HEK293 (cell line): ENCODE measurements at regions not wholly inside any gene's neighbourhood (a gene's known extent, or its start where the extent isn't known, plus 50 kb on each side); places are given as distances from the start of the nearest gene placed in this dataset.

Experiments used
- CTCF ChIA-PET: fragments of 350-600 bp; formaldehyde crosslinking; extraction: SDS; loops from one replicate; lab custom pipeline; 2021; ENCODE audit warnings: antibody characterized with exemption; lab: Yijun Ruan, JAX
- POLR2A ChIA-PET: fragments of 300-600 bp; formaldehyde crosslinking; extraction: SDS; loops from one replicate; lab custom pipeline; 2020; ENCODE audit warnings: antibody characterized with exemption, inconsistent platforms; lab: Yijun Ruan, JAX
- H3K27ac ChIP-seq: fragments of 200-500 bp; sonication (Bioruptor generic); 2 replicates; pipeline ENCODE4 v1.5.1; 2014; ENCODE audit warnings: low read depth, low read length, control low read depth, inconsistent platforms; ENCODE audit errors: extremely low read depth
- H3K36me3 ChIP-seq, 2 experiments: fragments of 200-500 bp in 1 of 2; sonication (Bioruptor generic) in 1 of 2; 1 replicate in 1 of 2; 2 replicates in 1 of 2; pipeline ENCODE4 v1.5.1; 2014 to 2017; ENCODE audit warnings: inconsistent platforms in 2 of 2, low read length in 2 of 2; ENCODE audit not compliant: control insufficient read depth in 2 of 2, insufficient read depth in 1 of 2
- H3K4me1 ChIP-seq: fragments of 200-500 bp; sonication (Bioruptor generic); 2 replicates; pipeline ENCODE4 v1.5.1; 2014; ENCODE audit warnings: mild to moderate bottlenecking, low read length, inconsistent platforms; ENCODE audit not compliant: control insufficient read depth, insufficient read depth
- H3K4me3 ChIP-seq: 2 replicates; pipeline ENCODE4 v1.5.1; 2011; ENCODE audit warnings: low read depth, mild to moderate bottlenecking, control low read depth, low read length, moderate library complexity
- H3K9me3 ChIP-seq: fragments of 200-500 bp; sonication (Bioruptor generic); 2 replicates; pipeline ENCODE4 v1.5.1; 2014; ENCODE audit warnings: low read depth, low read length, inconsistent platforms; ENCODE audit not compliant: control insufficient read depth, insufficient read depth
- EGR2 ChIP-seq: fragments of 450-650 bp; formaldehyde crosslinking; IDR thresholded peaks from 2 replicates; pipeline ENCODE4 v1.5.1; 2016; ENCODE audit warnings: low read depth, missing biosample characterization, missing genetic modification characterization
- GFI1B ChIP-seq: fragments of 450-650 bp; formaldehyde crosslinking; IDR thresholded peaks from 2 replicates; pipeline ENCODE4 v1.5.1; 2016; ENCODE audit warnings: missing biosample characterization, missing genetic modification characterization
- IKZF3 ChIP-seq: fragments of 450-650 bp; IDR thresholded peaks from 2 replicates; pipeline ENCODE4 v1.5.0; 2018; ENCODE audit warnings: missing biosample characterization, mild to moderate bottlenecking, missing genetic modification characterization, moderate library complexity
- PRDM1 ChIP-seq: fragments of 450-650 bp; formaldehyde crosslinking; IDR thresholded peaks from 2 replicates; pipeline ENCODE4; 2016; ENCODE audit warnings: missing biosample characterization, missing genetic modification characterization
- PRDM4 ChIP-seq: fragments of 450-650 bp; formaldehyde crosslinking; IDR thresholded peaks from 2 replicates; pipeline ENCODE4 v1.5.1; 2017; ENCODE audit warnings: missing biosample characterization, missing genetic modification characterization
- ZBTB6 ChIP-seq: fragments of 450-650 bp; formaldehyde crosslinking; IDR thresholded peaks from 2 replicates; pipeline ENCODE4 v1.5.1; 2017; ENCODE audit warnings: missing biosample characterization, missing genetic modification characterization
- ZFP37 ChIP-seq: fragments of 450-650 bp; formaldehyde crosslinking; IDR thresholded peaks from 2 replicates; pipeline ENCODE4 v1.5.1; 2016; ENCODE audit warnings: missing biosample characterization, missing genetic modification characterization
- ZNF10 ChIP-seq: fragments of 450-650 bp; formaldehyde crosslinking; IDR thresholded peaks from 2 replicates; pipeline ENCODE4 v1.5.1; 2017; ENCODE audit warnings: missing biosample characterization, missing genetic modification characterization
- ZNF175 ChIP-seq: fragments of 450-650 bp; formaldehyde crosslinking; IDR thresholded peaks from 2 replicates; pipeline ENCODE4 v1.5.1; 2016; ENCODE audit warnings: missing biosample characterization, missing genetic modification characterization
- ZNF211 ChIP-seq: fragments of 450-650 bp; formaldehyde crosslinking; IDR thresholded peaks from 2 replicates; pipeline ENCODE4 v1.5.1; 2016; ENCODE audit warnings: low read depth, missing biosample characterization, missing genetic modification characterization
- ZNF23 ChIP-seq: fragments of 450-650 bp; formaldehyde crosslinking; IDR thresholded peaks from 2 replicates; pipeline ENCODE4 v1.5.1; 2016; ENCODE audit warnings: missing biosample characterization, missing genetic modification characterization, borderline replicate concordance
- ZNF274 ChIP-seq, 2 experiments: fragments of 200-500 bp in 1 of 2; fragments of 450-650 bp in 1 of 2; sonication (Bioruptor generic) in 1 of 2; formaldehyde crosslinking in 1 of 2; IDR thresholded peaks; 2 replicates each; pipeline versions ENCODE4 v1.5.1 to v1.6.1; 2014 to 2016; ENCODE audit warnings: borderline replicate concordance in 1 of 2, inconsistent platforms in 1 of 2, low read length in 1 of 2, missing biosample characterization in 1 of 2, missing genetic modification characterization in 1 of 2
- ZNF354C ChIP-seq: fragments of 450-650 bp; formaldehyde crosslinking; IDR thresholded peaks from 2 replicates; pipeline ENCODE4 v1.5.1; 2016; ENCODE audit warnings: missing biosample characterization, missing genetic modification characterization, low read depth, borderline replicate concordance
- ZNF518A ChIP-seq: fragments of 450-650 bp; formaldehyde crosslinking; conservative IDR thresholded peaks from 2 replicates; pipeline ENCODE4 v1.5.1; 2016; ENCODE audit warnings: low read depth, missing biosample characterization, missing genetic modification characterization
- ZNF521 ChIP-seq: fragments of 450-650 bp; formaldehyde crosslinking; IDR thresholded peaks from 2 replicates; pipeline ENCODE4 v1.5.1; 2017; ENCODE audit warnings: missing biosample characterization, mild to moderate bottlenecking, missing genetic modification characterization
- ZNF600 ChIP-seq: fragments of 450-650 bp; formaldehyde crosslinking; IDR thresholded peaks from 2 replicates; pipeline ENCODE4 v1.5.1; 2016; ENCODE audit warnings: missing biosample characterization, missing genetic modification characterization
- ZNF664 ChIP-seq: fragments of 450-650 bp; formaldehyde crosslinking; IDR thresholded peaks from 2 replicates; pipeline ENCODE4 v1.5.1; 2016; ENCODE audit warnings: missing biosample characterization, missing genetic modification characterization

DNA sequence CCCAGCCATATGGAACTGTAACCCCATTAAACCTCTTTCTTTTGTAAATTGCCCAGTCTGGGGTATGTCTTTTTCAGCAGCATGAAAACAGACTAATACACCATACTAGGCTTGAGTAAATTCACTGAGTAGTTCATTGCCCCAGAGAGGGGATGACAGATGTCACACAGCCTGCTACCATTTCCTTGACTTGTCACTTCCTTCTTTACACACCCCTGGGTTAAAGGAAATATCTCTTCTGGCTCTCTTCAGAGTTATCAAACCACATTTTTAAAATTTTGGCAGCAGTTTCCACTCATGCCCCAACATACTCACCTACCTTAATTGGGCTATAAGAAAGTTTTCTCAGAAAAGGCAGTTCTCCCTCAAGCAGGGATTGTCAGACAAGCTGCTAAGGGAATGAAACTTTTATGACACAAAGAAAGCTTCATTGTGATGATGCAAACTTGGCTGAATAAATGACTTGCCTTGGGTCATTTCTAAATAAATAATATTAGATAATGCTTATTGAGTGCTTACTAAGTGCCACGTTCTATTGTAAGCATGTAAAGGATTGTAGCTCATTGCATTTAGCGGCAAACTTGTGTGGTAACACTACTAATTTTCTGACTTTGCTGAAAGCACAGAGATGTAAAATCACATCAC, 68.0 kb upstream of the RBMS3 start:
- no peak overlapping the region for H3K4me3 ChIP-seq
- no peaks in the 10 kb centered on the region for H3K36me3 ChIP-seq
- POLR2A ChIA-PET, result no interaction called here
- H3K9me3 ChIP-seq, result no peaks in the 10 kb centered on the region
- peaks cover 3% of the 10 kb centered on the region; the same call in 1 of the 2 replicates for H3K4me1 ChIP-seq
- TF ChIP-seq ZNF664 (no peak), PRDM4 (tag by site-specific recombination) (no peak), ZNF518A (no peak), ZBTB6 (no peak), ZNF211 (tag by site-specific recombination) (no peak), ZNF274 (IDR thresholded peaks at IDR 0.05; ENCODE audit: low read length) (no peak), ZNF274 (tag by site-specific recombination; IDR thresholded peaks at IDR 0.05; ENCODE audit: borderline replicate concordance) (no peak), EGR2 (tag by site-specific recombination) (no peak), IKZF3 (no peak), ZNF175 (tag by site-specific recombination) (no peak), GFI1B (tag by site-specific recombination) (no peak), PRDM1 (no peak), ZNF600 (tag by site-specific recombination) (no peak), ZNF10 (no peak), ZNF521 (tag by site-specific recombination) (no peak), ZFP37 (tag by site-specific recombination) (no peak), ZNF354C (tag by site-specific recombination) (no peak)
- TF ChIP-seq, all 188 proteins: peak for 0
- CTCF ChIA-PET, result no interaction called here
- H3K27ac ChIP-seq, result no peak overlapping the region

GRCh38 chr3:29214009-29214658, 66.7 kb upstream of the RBMS3 start:
- ChIA-PET POLR2A (no interaction called here), CTCF (interaction anchor here (1.0 kb wide), 1 partner anchor 19 kb away, joined by 4 read pairs; no protein-coding TSS in a partner anchor)

More at GRCh38 chr3:29214009-29214658, 66.7 kb upstream of the RBMS3 start:
- Histone ChIP-seq H3K9me3 (no peaks in the 10 kb centered on the region), H3K4me1 (no peaks in the 10 kb centered on the region), H3K27ac (no peak overlapping the region), H3K36me3 (no peaks in the 10 kb centered on the region), H3K4me3 (no peak overlapping the region)
- no peak for TF ChIP-seq ZNF23 (tag by site-specific recombination)
